ENCODE measurements at regions not wholly inside any gene's neighbourhood (a gene's known extent, or its start where the extent isn't known, plus 50 kb on each side); places are given as distances from the start of the nearest gene placed in this dataset.
A peak's percentile ranks its signal among the peaks of the same experiment; 100 is the strongest.
"Not testable (repeated sequence)": the region's sequence is repeated elsewhere in the genome, so short reads cannot be mapped to it uniquely, and the experiment has no call there.

- no peak for DNase-seq (ENCODE audit: low spot score)
These were observed 167.1 kb upstream of the FAM3C start for GRCh38 chr7:121563177-121563576.

- DNase-seq (ENCODE audit: low spot score), result no peak
These were observed 166.2 kb upstream of the FAM3C start for GRCh38 chr7:121562259-121562658.

DNA sequence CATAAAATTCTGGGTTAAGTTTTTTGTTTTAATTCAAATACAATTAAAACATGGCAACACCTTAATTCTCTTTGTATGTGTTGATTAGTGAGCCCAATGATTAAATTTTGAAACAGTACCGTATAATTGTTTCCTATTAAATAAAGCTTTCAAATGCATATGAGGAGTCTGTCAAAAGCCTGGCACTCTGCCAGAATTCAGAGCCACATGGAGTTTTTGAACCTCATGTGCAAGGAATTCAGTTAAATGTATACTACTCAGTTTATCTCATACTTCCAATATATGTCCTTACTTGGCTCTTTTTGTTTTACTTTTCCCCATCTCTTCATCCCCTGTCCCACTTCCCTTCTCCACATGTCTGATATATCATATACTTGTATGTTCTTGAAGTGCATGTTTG lies 165.6 kb upstream of the FAM3C start:
- no peak for DNase-seq (ENCODE audit: low spot score)

DNA sequence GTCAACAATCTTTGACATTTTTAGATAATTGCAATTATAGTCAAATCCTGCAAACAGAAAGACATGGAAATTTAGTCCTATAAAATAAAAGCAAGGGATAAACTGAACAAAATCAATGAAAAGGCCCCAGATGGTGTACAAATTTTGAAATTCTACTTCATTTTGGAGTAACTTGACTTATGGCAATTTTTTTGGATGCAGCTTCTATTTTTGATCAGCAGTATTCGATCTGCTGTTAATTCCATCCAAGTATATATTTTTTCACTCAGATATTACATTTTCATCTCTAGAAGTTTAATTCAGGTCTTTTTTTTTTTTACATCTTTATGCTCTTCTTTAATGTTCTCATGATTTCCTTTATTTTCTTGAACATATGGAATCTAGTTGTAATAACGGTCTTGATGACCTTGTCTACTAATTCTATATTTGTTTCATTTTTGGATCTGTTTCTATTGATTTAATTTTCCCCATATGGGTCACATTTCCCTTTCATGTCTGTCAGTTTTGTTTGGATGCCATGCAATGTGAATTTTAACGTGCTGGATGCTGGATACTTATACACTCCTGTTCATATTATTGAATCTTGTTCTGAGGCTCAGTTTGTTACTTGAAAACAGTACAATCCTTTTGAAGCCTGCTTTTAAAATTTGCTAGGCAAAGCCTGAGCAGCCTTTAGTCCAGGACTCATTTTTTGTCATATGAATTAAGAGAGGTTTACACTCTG lies 164.3 kb upstream of the FAM3C start:
- DNase-seq (ENCODE audit: low spot score), result no peak

- no peak for DNase-seq (ENCODE audit: low spot score)
These were observed 162.2 kb upstream of the FAM3C start for GRCh38 chr7:121558288-121558687.

- DNase-seq (ENCODE audit: low spot score), result no peak
These were observed 161.2 kb upstream of the FAM3C start for GRCh38 chr7:121557034-121557892.

GRCh38 chr7:121555558-121555957 lies 159.4 kb upstream of the FAM3C start:
- DNase-seq (ENCODE audit: low spot score), result no peak

GRCh38 chr7:121547544-121548092 lies 151.5 kb upstream of the FAM3C start:
- peak; percentile 58 for DNase-seq (ENCODE audit: low spot score)

DNA sequence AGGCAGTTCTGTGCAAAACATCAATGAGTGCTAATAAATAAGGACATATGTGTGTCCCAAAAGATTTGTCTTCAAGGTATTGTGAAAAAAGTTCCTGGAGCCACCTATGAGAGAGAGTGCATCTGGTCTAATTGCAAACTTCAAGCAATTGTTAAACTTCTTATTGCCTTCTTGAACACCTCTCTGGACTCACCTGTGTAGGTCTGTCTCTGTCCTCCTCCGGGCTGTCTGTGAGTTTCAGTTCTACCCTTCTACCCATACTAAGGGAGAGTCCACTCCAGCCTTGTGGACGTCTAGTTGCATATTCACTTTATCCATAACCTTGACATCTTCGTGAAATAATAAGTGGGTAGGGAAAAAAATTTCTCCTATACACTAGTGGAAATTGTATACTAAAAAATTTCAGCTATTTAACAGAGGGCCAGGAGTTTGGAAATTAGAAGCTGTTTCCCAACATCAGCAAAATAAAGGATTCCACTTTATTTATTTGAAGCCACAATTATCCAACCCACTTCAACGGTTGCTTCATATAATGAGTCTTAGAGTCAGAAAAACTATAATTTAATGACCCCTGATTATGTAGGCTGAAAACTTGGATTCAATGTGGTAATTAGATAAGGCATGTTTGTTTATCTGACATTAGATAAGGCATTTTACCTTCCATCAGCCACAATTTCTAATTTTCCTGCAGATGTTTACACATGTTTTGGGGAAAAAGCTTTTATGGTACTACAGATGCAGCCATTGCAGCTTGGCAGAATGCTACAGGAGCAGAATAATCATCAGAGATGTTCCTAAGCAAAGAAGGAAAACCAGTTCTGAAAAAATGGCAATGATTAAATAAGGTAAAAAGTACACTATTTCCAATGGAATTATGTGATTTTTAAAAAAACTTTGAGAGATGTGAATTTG lies 150.8 kb upstream of the FAM3C start:
- no peak for DNase-seq (ENCODE audit: low spot score)

DNA sequence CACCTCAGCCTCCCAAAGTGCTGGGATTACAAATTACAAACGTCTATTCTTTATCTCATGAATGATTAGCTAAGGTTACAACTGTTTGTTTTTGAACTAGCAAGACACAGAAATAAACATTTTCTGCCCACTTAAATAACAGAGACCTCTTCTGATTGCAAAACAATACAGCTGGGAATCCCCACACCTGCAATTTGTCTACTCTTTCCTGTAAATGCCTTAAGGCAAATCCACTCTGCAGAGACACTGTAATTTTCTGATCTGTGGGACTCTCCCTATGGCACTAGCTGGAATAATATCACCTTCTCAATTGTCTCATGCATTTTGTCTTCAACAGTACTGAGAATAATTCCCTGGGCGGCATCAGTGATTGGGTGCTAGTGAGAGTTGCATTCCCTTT lies 149.3 kb upstream of the FAM3C start:
- no peak for DNase-seq (ENCODE audit: low spot score)

- peak; percentile 22 for DNase-seq (ENCODE audit: low spot score)
These were observed 148.6 kb upstream of the FAM3C start for GRCh38 chr7:121544726-121545125.

- DNase-seq (ENCODE audit: low spot score), result no peak
These were observed 148.1 kb upstream of the FAM3C start for GRCh38 chr7:121544238-121544637.

DNA sequence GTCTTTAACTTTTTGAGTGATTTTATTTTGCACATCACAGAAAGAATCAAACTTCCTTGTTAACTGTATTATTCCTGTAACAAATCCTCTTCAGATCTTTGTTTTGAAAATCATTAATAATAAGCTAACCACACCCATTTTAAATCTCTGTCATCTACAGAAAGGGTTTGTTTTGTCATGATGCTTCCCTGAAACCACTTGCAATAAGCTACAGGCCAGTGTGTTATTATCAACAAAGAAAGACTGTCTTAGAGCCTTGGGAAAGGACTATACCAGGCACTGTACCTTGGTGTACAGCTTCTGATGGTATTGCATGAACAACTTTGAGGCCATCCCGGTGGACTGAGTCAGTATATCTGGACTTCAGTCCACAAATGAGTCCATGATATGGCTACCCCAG lies 145.3 kb upstream of the FAM3C start:
- DNase-seq (ENCODE audit: low spot score), result no peak

DNA sequence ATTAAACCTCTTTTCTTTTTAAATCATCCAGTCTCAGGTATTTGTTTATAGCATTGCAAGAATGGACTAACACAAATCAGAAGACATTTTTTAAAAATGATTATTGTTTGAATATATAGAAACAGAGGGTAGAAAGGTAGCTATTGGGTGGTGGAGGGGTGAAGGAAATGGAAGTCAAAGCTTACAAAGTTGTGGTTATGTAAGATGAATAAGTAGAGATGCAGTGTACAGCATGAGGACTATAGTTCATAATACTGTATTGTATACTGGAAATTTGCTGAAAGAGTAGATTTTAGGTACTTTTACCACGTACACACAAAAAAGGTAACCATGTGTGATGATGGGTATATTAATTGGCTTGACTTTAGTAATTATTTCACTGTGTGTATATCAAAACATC lies 144.0 kb upstream of the FAM3C start:
- DNase-seq (ENCODE audit: low spot score), result no peak

DNA sequence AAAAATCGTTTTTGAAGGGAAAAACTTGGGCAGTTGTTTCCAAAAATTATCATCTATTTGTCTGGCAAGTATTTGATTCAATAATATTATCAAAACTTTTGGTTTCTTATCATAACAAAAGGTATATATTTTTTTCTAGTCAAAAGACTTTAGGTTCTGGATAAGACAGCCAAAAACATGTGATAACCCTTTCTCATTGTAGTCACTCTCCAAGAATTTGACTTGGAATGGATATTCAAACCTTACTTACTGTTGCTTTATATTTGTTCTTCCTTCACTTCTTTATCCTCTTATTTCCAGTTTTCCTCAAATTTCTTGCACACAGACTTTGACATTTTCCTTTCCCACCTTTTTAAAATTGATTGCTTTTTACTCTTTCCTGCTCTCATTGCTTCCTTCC lies 140.9 kb upstream of the FAM3C start:
- no peak for DNase-seq (ENCODE audit: low spot score)

GRCh38 chr7:121531175-121532070 lies 135.3 kb upstream of the FAM3C start:
- DNase-seq (ENCODE audit: low spot score), result no peak

- DNase-seq (ENCODE audit: low spot score), result peak; percentile 72
These were observed 134.4 kb upstream of the FAM3C start for GRCh38 chr7:121530227-121531174.

- no peak for DNase-seq (ENCODE audit: low spot score)
These were observed 132.9 kb upstream of the FAM3C start for GRCh38 chr7:121529003-121529402.

DNA sequence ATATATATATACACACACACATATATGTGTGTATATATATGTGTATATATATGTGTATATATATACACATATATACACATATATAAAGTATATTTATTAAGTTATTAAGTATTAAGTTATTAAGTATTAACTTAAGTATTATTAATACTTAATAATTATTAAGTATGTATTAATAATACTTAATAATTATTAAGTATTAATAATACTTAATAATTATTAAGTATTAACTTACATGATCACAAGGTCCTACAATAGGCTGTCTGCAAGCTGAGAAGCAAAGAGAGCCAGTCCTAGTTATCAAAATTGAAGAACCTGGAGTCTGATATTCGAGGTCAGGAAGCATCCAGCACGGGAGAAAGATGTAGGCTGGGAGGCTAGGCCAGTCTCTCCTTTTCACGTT lies 130.1 kb upstream of the FAM3C start:
- DNase-seq (ENCODE audit: low spot score), result not testable (repeated sequence)
